H1 (cell line): ENCODE measurements at regions not wholly inside any gene's neighbourhood (a gene's known extent, or its start where the extent isn't known, plus 50 kb on each side); places are given as distances from the start of the nearest gene placed in this dataset.

Source experiments
- CREB1 ChIP-seq: IDR thresholded peaks from 2 replicates; pipeline ENCODE4 v1.6.1; 2012; ENCODE audit warnings: inconsistent platforms
- EZH2 ChIP-seq: fragments of 200-600 bp; sonication (generic); IDR thresholded peaks from 2 replicates; pipeline ENCODE4 v1.7.1; 2012; ENCODE audit warnings: low read depth, mild to moderate bottlenecking, moderate library complexity, low read length, inconsistent platforms; ENCODE audit not compliant: severe bottlenecking
- KDM4A ChIP-seq: IDR thresholded peaks from one replicate; pipeline ENCODE4 v1.7.1; 2012; ENCODE audit warnings: low read depth, mild to moderate bottlenecking, moderate library complexity, low read length, inconsistent platforms; ENCODE audit not compliant: severe bottlenecking
- TBP ChIP-seq: IDR thresholded peaks from 2 replicates; pipeline ENCODE4 v1.6.1; 2011; ENCODE audit warnings: low read depth, low read length, improper control_type of control experiment

DNA sequence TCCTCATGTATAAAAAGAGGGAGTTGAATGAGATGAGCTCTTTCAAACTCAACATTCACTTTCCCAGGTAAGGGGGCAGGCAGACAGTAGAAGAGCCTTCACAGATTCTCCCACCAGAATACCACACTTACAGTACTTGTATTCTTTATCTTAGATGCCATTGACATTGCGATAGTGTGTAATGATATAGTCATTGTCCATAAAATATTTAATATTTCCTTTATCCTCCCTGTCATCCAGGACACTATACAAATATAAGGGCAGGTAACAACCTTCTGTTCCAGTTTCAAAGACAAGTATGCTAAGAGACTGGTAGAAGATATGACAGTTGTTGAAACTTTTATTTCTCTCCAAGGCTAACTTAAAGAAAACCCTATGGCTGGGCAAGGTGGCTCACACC, 56.5 kb upstream of the MTF2 start (continued):
- TF ChIP-seq KDM4A (no peak), CREB1 (no peak), TBP (no peak), EZH2 (no peak)
